ENCODE measurements at regions not wholly inside any gene's neighbourhood (a gene's known extent, or its start where the extent isn't known, plus 50 kb on each side); places are given as distances from the start of the nearest gene placed in this dataset.

- DNase-seq (ENCODE audit: low read depth, low spot score): no peak
These were observed 393.7 kb upstream of the CITED2 start for GRCh38 chr6:139768196-139768595.

- DNase-seq (ENCODE audit: low read depth, low spot score): no peak
These were observed 392.3 kb upstream of the CITED2 start for GRCh38 chr6:139766796-139767195.

- DNase-seq (ENCODE audit: low read depth, low spot score): no peak
These were observed 391.4 kb upstream of the CITED2 start for GRCh38 chr6:139765825-139766285.

GRCh38 chr6:139764498-139764986, 390.1 kb upstream of the CITED2 start:
- DNase-seq (ENCODE audit: low read depth, low spot score): peak; percentile 33

GRCh38 chr6:139763468-139764210, 389.2 kb upstream of the CITED2 start:
- no peak for DNase-seq (ENCODE audit: low read depth, low spot score)

- no peak for DNase-seq (ENCODE audit: low read depth, low spot score)
These were observed 388.2 kb upstream of the CITED2 start for GRCh38 chr6:139762587-139763031.

GRCh38 chr6:139760128-139760527, 385.7 kb upstream of the CITED2 start:
- DNase-seq (ENCODE audit: low read depth, low spot score): no peak

GRCh38 chr6:139759086-139759485, 384.6 kb upstream of the CITED2 start:
- DNase-seq (ENCODE audit: low read depth, low spot score): no peak

- DNase-seq (ENCODE audit: low read depth, low spot score): no peak
These were observed 383.8 kb upstream of the CITED2 start for GRCh38 chr6:139758209-139758611.

- no peak for DNase-seq (ENCODE audit: low read depth, low spot score)
These were observed 383.3 kb upstream of the CITED2 start for GRCh38 chr6:139757784-139758183.

GRCh38 chr6:139756381-139756780, 381.9 kb upstream of the CITED2 start:
- no peak for DNase-seq (ENCODE audit: low read depth, low spot score)

- no peak for DNase-seq (ENCODE audit: low read depth, low spot score)
These were observed 380.7 kb upstream of the CITED2 start for GRCh38 chr6:139754898-139755775.

GRCh38 chr6:139753198-139753861, 378.9 kb upstream of the CITED2 start:
- no peak for DNase-seq (ENCODE audit: low read depth, low spot score)

- DNase-seq (ENCODE audit: low read depth, low spot score): no peak
These were observed 377.6 kb upstream of the CITED2 start for GRCh38 chr6:139752086-139752485.

GRCh38 chr6:139751179-139751578, 376.7 kb upstream of the CITED2 start:
- DNase-seq (ENCODE audit: low read depth, low spot score): no peak

- DNase-seq (ENCODE audit: low read depth, low spot score): peak; percentile 31
These were observed 374.1 kb upstream of the CITED2 start for GRCh38 chr6:139748353-139749146.

GRCh38 chr6:139747154-139747553, 372.7 kb upstream of the CITED2 start:
- peak; percentile 9 for DNase-seq (ENCODE audit: low read depth, low spot score)

GRCh38 chr6:139744891-139745290, 370.4 kb upstream of the CITED2 start:
- no peak for DNase-seq (ENCODE audit: low read depth, low spot score)

GRCh38 chr6:139743664-139744437, 369.4 kb upstream of the CITED2 start:
- no peak for DNase-seq (ENCODE audit: low read depth, low spot score)

GRCh38 chr6:139742671-139743070, 368.2 kb upstream of the CITED2 start:
- no peak for DNase-seq (ENCODE audit: low read depth, low spot score)

Data from ELF-1 (cell line).